Body of pancreas (tissue), 4 donors: ENCODE measurements at regions not wholly inside any gene's neighbourhood (a gene's known extent, or its start where the extent isn't known, plus 50 kb on each side); places are given as distances from the start of the nearest gene placed in this dataset.

Source experiments
- ATAC-seq: fragments of 150-250 bp; one replicate; pipeline ENCODE4 v1.9.1; 2016
- DNase-seq, 4 donors: peaks; one replicate each; pipeline ENCODE4 v3.0.0-alpha.2; 2019
- H3K27ac ChIP-seq, 4 donors: fragments of 200-600 bp; sonication (generic); 1 replicate in 3 of 4; 2 replicates in 1 of 4; pipeline versions ENCODE4 v1.5.1 to v1.6.1; 2016 to 2019; ENCODE audit warnings: mild to moderate bottlenecking in 1 of 4, mixed read lengths in 1 of 4, moderate library complexity in 1 of 4
- H3K27me3 ChIP-seq, 2 donors: fragments of 200-600 bp; sonication (generic); one replicate each; pipeline ENCODE4 v1.6.0; 2016; ENCODE audit warnings: mild to moderate bottlenecking in 1 of 2
- H3K36me3 ChIP-seq, 2 donors: fragments of 200-600 bp; sonication (generic); replicated peaks in 1 of 2; 2 replicates each; pipeline ENCODE4 v1.5.1; 2016; ENCODE audit warnings: low read depth in 2 of 2; ENCODE audit not compliant: insufficient read depth in 1 of 2
- H3K4me1 ChIP-seq: fragments of 200-600 bp; sonication (generic); one replicate; pipeline ENCODE4 v1.6.0; 2016
- H3K4me3 ChIP-seq, 2 donors: fragments of 200-600 bp; sonication (generic); 1 replicate in 1 of 2; 2 replicates in 1 of 2; pipeline ENCODE4 v1.5.1; 2016 to 2019
- H3K9me3 ChIP-seq, 3 donors: fragments of 200-600 bp; sonication (generic); 1 replicate in 2 of 3; 2 replicates in 1 of 3; pipeline ENCODE4 v1.5.1; 2016
- POLR2A ChIP-seq, 3 donors: fragments of 450-650 bp; IDR thresholded peaks; one replicate each; pipeline ENCODE4 v1.6.1; 2016; ENCODE audit warnings: antibody characterized with exemption in 3 of 3, mild to moderate bottlenecking in 2 of 3
- WGBS, 2 donors: methylation state at CpG; one replicate each; pipeline ENCODE4 v1.1.5; 2017; 5-methylcytosine and 5-hydroxymethylcytosine counted together
- intact Hi-C: fragments of 100-400 bp; cut with DNase I; formaldehyde crosslinking; loops from one replicate; pipeline ENCODE4 v1.15.1; 2023
- TF ChIP-seq, protein P1 (sequence below), 7 experiments: fragments of 450-650 bp in 4 of 7; fragments of 200-600 bp in 3 of 7; sonication (generic) in 3 of 7; IDR thresholded peaks; one replicate each; pipeline ENCODE4 v1.5.1; 2016 to 2019; ENCODE audit warnings: antibody characterized with exemption in 7 of 7

DNA sequence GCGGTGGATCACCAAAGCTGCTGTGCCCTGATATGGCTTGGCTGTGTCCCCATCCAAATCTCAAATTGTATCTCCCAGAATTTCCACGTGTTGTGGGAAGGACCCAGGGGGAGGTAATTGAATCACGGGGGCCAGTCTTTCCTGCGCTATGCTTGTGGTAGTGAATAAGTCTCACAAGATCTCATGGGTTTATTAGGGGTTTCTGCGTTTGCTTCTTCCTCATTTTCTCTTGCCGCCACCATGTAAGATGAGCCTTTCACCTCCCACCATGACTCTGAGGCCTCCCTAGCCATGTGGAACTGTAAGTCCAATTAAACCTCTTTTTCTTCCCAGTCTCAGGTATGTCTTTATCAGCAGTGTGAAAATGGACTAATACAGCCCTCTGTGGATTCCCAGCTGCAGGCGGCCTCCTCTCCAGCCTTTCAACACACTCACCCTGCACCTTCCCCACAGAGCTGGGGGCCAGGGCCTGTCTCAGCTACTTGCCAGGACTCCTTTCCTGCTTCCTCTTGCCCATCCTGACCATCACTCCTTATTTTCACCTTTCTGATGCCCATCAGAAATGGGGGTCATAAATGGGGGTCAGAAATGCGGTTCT is 57.2 kb upstream of the TOMM7 start:
- no peaks in the 10 kb centered on the region for H3K36me3 ChIP-seq
- no peaks in the 10 kb centered on the region for H3K9me3 ChIP-seq
- no peak for ATAC-seq
- no peak overlapping the region for H3K4me3 ChIP-seq
- TF ChIP-seq, protein P1, sequence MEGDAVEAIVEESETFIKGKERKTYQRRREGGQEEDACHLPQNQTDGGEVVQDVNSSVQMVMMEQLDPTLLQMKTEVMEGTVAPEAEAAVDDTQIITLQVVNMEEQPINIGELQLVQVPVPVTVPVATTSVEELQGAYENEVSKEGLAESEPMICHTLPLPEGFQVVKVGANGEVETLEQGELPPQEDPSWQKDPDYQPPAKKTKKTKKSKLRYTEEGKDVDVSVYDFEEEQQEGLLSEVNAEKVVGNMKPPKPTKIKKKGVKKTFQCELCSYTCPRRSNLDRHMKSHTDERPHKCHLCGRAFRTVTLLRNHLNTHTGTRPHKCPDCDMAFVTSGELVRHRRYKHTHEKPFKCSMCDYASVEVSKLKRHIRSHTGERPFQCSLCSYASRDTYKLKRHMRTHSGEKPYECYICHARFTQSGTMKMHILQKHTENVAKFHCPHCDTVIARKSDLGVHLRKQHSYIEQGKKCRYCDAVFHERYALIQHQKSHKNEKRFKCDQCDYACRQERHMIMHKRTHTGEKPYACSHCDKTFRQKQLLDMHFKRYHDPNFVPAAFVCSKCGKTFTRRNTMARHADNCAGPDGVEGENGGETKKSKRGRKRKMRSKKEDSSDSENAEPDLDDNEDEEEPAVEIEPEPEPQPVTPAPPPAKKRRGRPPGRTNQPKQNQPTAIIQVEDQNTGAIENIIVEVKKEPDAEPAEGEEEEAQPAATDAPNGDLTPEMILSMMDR (IDR thresholded peaks at IDR 0.05) = no peak
- no peak for TF ChIP-seq POLR2A (IDR thresholded peaks at IDR 0.05)
- no peaks in the 10 kb centered on the region for H3K27me3 ChIP-seq
- H3K27ac ChIP-seq = no peak overlapping the region
- 61 to 77% methylated on average over 8 of the region's 8 CpGs for WGBS, 2 donors
- intact Hi-C loops = no loop called here
- DNase-seq = no peak
- no peaks in the 10 kb centered on the region for H3K4me1 ChIP-seq

DNA sequence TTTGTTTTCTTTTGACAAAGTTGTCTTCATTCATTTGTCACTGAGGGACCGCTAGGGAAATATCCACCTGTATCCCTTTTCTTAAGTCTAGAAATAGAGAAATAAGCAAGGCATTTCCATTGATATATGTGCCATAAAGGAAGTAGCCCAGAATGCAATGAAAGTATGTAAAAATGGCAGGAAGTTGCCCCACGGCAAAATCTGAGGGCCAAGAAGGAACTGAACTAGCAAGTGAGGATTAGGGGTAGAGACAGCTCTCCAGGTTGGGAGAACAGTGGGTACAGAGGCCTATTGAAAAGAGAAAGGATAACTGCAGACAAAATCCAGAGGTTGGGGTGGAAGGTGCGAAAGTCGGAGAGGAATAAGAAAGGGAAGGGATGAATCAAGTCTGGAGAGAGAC is 56.6 kb upstream of the TOMM7 start:
- no peak for TF ChIP-seq POLR2A (IDR thresholded peaks at IDR 0.05)
- TF ChIP-seq, protein P1 (IDR thresholded peaks at IDR 0.05) = no peak

DNA sequence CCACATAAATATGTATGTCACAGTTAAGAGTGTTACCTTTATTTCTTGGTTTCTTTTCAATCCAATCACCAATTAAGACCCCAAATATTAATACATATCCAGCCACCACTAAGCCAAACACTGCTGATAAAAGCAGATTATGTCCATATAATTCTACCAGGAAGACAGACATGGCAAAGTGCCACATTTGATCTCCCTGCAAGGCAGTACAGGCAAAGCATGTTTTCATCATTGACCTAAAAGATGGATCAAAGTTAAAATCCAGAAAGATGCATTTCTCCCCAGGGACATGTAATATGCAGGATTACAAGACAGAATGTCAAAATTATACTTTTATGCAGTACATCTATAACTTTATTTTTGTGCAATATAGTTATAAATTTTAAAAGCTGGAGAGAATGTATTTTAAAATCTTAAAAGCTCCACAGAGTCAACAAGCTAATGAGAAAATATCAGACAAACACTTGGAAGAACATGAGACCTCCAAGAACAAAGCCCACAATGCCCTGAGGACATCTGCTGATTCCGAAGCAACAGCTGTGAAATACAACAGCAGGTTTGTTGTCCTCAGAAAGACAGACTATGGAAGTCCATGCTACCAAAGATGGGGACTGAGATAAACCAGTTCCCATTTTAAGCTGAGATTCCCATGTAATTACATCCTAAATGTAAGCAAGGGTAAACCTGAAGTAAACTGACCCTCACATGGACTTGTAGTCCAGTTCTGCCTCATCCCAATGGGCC is 54.5 kb upstream of the TOMM7 start:
- DNase-seq (no peak), ATAC-seq (no peak)
- Histone ChIP-seq H3K4me1 (no peaks in the 10 kb centered on the region), H3K9me3 (no peaks in the 10 kb centered on the region), H3K4me3 (no peak overlapping the region), H3K27me3 (no peaks in the 10 kb centered on the region), H3K27ac (no peak overlapping the region), H3K36me3 (no peaks in the 10 kb centered on the region)
- TF ChIP-seq, protein P1 (IDR thresholded peaks at IDR 0.05) = no peak
- TF ChIP-seq POLR2A (IDR thresholded peaks at IDR 0.05) = no peak
- WGBS, 2 donors = 88 to 90% methylated on average over 1 of the region's 1 CpG
- intact Hi-C loops = no loop called here

More for the DNA sequence above, 56.6 kb upstream of the TOMM7 start:
- Histone ChIP-seq H3K4me1 (no peaks in the 10 kb centered on the region), H3K27ac (no peak overlapping the region), H3K4me3 (no peak overlapping the region), H3K9me3 (no peaks in the 10 kb centered on the region), H3K27me3 (no peaks in the 10 kb centered on the region), H3K36me3 (no peaks in the 10 kb centered on the region)
- WGBS, 2 donors = 80 to 92% methylated on average over 4 of the region's 4 CpGs
- intact Hi-C loops = no loop called here
- no peak for ATAC-seq
- no peak for DNase-seq

DNA sequence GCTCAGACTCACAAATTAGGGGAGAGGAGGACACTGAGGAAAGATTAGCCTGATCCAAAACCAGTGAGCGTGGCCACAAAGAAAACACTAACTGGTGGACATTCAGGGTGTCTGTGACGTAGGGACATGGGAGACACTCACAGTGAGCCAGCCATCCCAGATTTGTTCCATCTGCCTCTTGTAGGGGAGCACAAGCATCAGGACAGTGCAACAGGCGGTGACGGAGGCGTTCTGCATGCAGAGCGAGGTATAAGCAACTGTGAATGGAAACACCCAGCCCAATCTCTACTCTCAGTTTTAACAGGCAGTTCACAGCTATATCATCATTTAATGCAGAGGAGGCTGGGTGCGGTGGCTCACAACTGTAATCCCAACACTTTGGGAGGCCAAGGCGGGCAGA is 52.8 kb upstream of the TOMM7 start:
- Histone ChIP-seq H3K36me3 (no peaks in the 10 kb centered on the region), H3K4me3 (no peak overlapping the region), H3K4me1 (no peaks in the 10 kb centered on the region), H3K27ac (no peak overlapping the region), H3K27me3 (no peaks in the 10 kb centered on the region), H3K9me3 (no peaks in the 10 kb centered on the region)
- DNase-seq (no peak), ATAC-seq (no peak)
- 94 to 98% methylated on average over 8 of the region's 8 CpGs for WGBS, 2 donors
- intact Hi-C loops = no loop called here
- TF ChIP-seq POLR2A (IDR thresholded peaks at IDR 0.05) = no peak
- TF ChIP-seq, protein P1 (IDR thresholded peaks at IDR 0.05) = no peak

DNA sequence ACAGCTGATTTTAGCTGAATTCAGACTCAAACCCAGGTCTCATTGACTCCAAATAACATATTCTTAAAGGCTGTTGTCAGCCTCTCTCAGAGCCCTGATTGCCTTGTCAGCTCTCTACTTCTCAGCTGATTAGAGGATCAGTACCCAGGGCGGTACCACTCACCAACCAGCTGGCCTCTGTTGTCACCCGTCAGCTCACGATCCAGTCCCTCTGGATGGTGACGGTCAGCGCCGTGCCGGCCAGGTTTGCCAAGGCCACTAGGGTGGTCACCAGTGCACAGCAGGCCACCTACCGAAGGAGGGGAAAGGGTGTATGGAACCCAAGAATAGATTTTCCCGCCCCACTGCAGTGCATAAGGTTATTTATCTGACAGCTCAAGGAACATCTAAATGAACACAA is 52.3 kb upstream of the TOMM7 start:
- TF ChIP-seq, protein P1 (IDR thresholded peaks at IDR 0.05) = no peak
- TF ChIP-seq POLR2A (IDR thresholded peaks at IDR 0.05) = no peak
- H3K27ac ChIP-seq = no peak overlapping the region
- no peaks in the 10 kb centered on the region for H3K4me1 ChIP-seq
- 83 to 100% methylated on average over 8 to 9 of the region's 9 CpGs for WGBS, 2 donors
- H3K36me3 ChIP-seq = no peaks in the 10 kb centered on the region
- no peaks in the 10 kb centered on the region for H3K27me3 ChIP-seq
- DNase-seq (no peak), ATAC-seq (no peak)
- intact Hi-C loops = no loop called here
- H3K9me3 ChIP-seq = no peaks in the 10 kb centered on the region
- no peak overlapping the region for H3K4me3 ChIP-seq
